COR-L47 (cell line): ENCODE measurements at regions not wholly inside any gene's neighbourhood (a gene's known extent, or its start where the extent isn't known, plus 50 kb on each side); places are given as distances from the start of the nearest gene placed in this dataset.

ENCODE experiments used
- DNase-seq: peaks from one replicate; lab custom pipeline; 2025; lab: John Stamatoyannopoulos, UW

DNA sequence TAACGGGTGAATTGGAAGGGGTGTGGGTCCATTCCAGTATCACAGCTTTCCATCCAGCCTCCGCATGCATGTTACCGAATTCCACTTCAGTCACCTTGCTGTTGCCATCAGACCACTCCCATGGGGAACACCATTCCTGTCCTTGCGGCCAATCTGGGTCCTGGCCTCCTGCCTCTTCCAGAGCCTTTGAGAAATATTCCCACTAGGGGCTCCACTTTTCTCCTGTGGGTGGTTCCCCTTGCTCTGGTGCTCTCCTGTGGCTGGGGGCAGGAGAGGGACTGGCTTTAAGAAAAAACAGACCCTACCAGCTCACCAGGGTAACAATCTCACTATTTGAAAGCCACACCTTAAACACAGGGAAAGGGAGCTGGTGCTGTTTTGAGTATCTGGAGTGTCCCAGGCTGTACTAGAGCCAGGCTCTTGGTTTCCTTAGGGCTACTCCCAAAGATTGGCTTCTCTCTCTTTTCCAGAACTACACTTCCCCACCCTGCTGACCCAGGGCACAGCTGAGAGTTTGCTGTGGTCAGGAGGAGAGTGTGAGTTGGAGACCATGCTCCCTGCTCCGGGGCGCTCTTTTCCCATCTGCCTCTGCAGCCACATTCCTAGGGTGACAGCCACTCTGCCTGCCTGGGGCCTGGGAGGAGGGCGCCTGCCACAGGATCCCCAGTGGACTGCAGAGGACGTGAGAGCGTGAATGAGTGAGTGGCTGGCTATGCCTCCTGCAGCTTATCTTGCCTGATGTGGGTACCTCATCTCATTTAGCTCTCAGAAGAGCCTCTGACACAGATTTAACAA lies 460.8 kb upstream of the HS6ST1 start:
- DNase-seq: no peak

DNA sequence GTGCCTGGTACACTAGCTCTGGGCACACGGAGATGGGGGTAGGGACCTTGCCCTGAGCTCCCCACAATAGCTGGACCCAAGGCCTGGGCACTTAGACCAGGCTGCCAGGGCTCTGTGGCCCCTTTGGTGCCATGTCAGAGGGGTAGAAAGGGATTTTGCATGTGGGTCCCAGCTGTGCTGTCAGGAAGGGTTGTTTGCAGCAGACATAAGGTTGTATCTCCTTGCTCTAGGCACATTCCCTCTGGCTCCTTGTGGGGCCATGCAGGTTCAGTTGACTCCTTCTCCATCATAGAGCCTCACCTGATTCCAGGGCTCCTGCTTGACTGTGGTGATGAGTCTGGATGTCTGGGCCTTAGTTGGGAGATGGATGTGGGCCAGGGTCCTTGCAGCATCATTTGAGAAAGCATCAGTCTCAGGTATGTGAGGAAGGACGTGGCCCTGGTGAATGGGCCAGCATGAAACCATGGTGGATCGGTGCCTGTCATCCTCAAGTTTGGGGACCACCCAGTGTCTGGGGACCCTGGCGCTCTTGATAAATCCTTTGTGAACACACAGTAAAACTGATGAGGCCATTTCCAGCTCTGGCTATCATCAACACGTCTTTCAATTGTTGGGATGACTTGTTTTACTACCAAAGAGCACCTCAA lies 461.9 kb upstream of the HS6ST1 start:
- no peak for DNase-seq

DNA sequence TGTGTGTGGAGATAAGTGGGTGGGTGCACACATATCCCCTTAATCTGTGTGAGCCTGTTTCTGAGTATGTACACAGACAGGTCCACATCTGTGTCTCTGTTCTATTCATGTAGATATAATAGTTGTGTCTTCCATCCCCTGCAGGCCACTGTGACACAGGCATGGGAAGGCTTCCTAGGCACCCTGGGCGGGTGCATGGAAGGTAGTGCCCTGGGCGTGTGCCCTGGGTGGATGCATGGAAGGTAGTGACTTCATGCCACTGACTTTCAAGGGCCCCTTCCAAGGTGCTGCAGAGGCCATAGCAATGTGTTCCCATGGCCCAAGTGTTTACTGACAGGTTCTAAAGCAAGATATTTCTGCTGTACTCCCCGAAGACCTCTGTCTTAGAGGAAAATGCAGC lies 462.5 kb upstream of the HS6ST1 start:
- DNase-seq: no peak

DNA sequence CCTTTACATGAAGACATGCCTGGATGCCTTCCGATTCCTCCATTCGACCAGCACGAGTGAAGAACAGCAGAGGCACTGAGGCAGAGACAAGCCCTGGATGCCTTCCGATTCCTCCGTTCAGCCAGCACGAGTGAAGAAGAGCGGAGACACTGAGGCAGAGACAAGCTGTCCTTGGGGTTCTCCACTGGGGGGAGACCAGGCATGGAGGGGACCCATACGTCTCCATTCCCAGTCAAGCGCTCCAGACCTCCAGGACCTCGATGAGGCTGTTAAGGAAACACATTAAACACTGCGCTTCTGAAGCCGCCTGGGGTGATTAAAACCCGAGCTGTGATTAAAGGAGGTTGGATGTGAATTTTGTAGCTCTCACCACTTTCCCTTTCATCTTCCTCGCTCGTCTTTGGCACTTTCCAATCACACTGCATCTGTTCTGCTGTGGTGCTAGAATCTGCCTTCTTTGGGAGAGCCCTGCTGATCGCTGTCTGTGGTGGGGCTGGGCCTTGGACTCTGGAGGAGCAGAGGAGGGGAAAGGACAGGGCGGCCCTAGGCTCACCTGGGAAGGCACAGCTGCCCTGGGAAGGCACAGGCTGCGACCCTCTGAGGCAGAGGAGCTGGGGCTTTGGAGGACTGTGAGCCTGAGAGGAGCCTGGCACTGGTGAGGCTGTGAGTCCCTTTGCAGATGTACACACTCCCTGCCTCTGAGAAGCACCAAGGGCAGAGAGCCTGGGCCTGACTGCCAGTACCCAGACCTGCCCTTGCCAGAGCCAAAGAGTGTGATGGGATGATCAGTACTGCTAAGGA lies 463.1 kb upstream of the HS6ST1 start:
- no peak for DNase-seq

DNA sequence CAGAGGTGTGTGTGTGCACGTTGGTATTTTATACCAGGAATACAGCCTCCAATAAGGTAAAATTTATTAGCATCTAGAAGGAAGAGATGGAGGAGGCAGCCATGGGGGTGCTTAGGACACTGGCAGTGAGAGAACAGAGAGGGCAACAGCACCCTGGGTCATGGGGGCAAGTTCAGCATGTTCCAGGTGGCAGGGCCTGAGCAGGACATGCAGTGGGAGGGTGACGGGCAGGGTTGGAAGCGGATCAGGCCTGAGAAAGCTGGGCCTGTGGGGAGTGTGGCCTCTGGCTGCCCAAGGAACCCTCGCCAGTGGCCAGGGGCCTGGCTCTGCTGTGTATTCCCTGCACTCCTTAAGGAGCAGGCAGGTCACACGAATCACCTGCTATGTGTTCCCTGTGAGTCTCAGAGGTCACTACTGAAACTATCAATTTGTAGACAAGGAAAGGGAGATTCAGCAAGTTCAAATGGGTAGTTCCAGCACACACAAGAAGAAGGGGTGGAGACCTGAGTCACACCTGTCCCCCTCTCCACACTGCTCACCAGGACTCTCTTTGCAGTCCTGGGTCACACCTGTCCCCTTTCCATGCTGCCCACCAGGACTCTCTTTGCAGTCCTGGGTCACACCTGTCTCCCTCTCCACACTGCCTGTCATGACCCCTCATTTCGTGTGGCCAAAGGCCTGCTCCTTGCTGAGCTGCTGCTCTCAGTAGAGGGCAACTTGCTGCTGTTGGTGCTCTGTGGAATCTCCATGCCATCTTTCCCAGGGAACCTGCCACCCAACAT lies 463.9 kb upstream of the HS6ST1 start:
- no peak for DNase-seq

DNA sequence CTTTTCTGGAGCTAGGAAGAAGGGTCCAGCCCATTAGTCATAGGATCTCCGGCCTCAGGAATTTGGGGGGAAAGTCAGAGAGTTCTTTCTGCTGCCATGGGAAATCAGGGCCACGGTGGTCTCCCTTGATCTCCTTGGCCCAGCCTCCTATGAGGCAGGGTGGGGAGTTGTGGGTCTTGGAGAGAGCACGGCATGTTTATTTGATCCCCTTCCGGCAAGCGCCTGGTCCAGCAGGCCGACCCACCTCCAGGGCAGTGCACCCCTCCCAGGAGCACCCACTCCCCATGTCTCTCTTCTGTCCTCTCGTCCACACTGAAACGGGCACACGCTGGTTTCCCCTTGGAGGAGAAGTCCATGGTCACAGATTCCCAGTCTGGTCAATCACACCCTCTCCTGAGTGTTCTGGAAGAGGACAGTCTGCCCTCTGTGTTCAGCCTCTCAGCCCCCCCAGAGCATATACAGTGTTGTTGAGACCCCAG lies 464.6 kb upstream of the HS6ST1 start:
- no peak for DNase-seq

DNA sequence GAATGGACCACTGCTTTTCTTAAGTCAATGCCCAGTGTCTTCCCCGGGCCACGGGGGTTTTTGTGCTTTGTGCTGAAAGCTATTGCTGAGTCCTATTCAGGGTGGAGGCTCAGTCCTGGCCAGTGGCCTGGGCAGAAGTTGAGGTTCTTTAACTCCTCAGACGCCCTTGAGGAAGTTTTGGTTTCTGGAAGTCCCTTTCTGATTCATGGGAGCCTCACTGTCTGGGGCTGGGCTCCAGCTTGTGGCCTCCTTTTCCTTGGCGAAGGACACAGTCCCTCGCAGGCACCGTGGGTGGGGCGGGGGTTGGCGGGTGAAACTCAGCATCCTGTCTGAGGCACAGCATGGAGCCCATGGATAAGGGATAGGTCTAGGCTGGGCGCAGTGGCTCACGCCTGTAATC lies 465.2 kb upstream of the HS6ST1 start:
- DNase-seq: no peak

DNA sequence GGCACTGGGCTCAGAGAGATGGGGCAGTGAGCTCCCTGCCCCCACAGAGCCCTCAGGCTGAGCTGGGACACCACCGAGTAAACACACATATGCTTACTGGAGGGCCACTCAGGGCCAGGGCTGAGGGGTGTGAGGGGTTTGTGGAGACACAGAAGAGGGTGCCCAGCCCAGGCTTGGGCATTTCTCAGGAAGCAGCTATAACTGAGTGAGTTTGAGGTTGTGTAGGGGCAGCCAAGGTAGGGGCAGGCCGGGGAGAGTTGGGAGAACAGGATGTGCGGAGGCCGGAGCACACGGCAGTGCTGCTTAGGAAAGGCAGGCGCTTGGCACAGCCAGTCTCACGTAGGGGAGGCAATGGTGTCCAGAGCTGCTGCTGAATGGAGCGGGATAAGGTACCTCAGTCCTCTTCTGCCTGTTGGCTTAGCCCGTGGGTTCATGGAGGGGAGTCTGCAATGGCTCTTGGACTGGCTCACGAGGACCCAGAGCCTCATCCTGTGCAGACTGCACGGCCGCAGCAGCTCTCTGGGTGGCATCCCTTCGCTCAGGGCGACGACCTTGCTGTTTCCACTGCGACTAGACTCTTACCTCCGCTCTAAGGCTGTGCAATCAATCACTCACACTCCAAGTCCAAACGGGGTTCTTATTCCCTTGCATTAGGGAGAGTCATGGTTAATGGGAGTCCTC lies 466.1 kb upstream of the HS6ST1 start:
- DNase-seq: no peak

DNA sequence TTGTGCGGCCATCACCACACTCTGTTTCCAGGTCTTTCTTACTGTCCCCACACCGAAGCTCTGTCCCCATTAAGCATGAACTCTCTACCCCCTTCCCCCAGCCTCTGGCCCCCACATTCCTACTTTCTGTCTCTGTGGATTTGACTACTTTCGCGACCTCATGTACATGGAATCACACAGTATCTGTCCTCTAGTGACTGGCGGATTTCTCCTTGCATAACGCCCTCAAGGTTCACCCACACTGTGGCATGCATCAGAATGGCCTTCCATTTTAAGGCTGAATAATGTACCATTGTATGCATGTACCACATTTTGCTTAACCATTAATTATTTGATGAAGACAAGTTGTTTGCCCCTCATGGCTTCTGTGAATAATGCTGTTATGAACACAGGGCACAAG lies 467.6 kb upstream of the HS6ST1 start:
- no peak for DNase-seq

DNA sequence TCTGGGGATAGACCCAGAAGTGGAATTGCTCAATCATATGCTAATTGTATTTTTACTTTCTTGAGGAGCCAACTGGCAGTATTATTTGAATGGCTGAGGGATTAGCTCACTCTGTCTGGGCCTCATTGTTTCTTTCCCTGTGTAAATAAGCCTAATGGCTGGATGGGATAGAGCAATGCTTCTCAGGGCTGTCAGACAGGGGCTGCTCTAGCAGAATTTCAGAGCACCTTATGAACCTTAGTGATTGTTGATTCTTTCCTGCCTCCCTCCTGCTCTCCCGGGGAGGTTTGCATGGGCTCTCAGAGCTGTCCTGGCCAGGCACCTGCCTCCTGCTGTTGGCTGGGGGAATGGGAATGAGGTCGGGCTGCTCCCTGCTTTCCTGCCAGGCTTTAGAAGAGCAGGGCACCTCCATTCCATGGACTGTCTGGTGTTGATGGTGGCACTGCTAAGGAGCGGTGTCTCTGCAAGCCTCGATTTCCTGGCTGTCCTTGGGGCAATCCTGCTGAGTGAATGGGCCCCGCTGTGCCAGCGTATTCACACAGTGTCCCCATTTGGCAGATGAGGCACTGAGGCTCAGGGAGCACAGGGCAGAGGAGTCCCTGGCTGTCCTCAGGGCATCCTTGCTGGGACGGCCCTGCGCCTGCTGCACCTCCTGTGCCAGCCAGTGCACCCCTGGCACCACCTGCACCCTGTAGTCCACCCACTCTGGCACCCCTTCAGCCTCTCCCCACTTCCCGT lies 468.2 kb upstream of the HS6ST1 start:
- DNase-seq: no peak

DNA sequence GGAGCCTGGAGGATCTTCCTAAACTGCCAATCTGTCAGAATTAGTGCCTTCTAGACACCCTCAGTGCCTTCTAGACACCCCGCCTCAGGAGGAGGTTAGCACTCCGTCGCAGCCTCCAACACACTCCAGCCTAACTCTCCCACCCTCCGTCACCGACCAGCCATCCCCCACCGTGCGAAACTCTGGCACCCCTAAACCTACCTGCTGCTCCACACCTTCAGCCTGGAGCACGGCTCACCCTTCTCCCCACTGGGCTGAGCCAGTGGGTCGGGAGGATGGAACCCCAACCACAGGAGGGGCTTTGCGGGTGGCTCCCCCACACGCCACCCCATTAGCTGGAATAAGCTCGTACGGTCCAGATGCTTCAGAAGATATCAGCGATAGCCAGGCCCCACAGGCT lies 468.9 kb upstream of the HS6ST1 start:
- no peak for DNase-seq

DNA sequence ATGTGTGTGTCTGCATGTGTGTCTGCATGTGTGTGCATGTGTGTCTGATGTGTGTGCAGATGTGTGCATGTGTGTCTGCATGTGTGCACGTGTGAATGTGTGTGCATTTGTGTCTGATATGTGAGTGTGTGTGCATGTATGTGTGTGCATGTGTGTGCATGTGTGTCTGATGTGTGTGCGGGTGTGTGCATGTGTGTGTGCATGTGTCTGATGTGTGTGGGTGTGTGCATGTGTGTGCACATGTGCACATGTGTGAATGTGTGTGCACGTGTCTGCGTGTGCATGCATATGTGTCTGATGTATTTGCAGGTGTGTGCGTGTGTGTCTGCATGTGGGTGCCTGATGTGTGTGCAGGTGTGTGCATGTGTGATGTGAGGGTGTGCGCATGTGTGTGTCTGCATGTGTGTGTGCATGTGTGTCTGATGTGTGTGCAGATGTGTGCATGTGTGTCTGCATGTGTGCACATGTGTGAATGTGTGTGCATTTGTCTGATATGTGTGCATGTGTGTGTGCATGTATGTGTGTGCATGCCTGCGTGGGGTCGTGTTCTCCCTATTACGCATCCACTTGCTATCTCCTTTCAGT lies 470.1 kb upstream of the HS6ST1 start:
- no peak for DNase-seq

DNA sequence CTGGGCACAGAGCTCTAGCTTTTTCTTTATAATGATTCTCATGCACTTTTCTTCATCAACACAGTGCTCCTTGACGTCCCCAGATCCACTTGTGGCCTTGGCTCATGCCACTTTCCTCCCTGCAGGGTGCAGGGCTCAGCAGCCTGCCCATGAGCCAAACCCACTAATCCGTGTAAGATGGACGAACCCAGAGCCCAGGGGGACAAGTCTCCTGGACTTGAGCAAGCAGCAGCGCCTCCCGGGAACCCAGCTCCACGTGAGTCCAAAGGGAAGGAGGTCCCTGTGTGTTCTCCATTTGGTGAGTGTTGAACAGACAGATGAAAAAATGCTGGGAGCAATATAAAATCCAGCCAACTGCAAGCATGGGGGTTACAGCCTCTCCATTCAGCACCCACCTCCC lies 470.6 kb upstream of the HS6ST1 start:
- DNase-seq: no peak

DNA sequence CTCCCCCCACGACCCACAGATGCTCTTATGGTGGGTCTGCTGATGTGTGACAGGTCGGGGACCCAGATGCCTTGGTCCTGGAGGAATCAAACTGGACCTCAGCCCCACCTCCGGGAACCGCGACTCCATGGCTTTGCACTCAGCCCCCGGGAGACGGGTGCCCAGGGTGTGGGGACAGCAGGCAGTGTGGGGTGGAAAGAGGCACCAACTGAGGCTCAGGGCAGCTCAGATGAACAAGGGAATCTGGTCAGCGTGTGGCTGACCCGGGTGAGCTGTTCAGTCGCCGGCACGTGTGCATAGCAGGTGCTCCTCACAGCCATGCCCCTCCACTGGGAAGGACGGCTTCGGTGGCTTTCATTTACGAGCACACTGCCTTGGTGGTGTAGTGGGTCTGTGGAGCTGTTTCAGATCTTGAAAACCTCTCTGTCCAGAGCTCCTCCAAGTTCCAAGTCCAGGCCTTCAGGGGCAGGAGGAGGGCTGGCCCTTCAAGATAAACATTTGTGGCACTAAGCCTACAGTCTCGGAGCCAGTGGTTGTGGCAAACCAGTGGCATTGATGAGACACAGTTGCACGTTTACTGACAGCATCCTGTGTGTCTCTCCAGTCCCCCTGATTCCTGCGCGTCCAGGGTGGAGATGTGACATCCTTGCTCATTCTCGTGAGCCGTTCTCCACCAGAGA lies 471.2 kb upstream of the HS6ST1 start:
- DNase-seq: no peak

DNA sequence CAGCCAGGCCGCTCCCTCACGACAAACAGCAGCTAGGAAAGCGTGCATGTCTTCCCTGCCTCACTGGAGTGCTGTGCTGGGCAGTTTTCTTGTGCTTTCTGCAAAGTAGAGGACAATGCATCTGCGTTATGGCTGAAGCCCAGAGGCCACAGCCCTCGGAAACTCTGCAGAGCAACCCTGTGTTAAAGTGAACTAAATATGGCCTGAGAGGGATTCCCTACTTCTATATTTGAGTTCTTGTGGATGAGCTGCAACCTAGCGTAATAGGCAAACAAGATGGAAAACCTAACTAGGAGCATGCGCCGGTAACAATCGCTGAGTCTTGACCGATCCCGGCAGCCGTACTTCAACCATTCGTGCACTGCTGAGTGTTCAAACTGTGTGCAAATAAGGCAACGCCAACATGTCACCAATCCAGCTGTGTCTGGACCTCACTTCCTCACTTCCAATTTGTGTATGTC lies 471.9 kb upstream of the HS6ST1 start:
- DNase-seq: no peak

DNA sequence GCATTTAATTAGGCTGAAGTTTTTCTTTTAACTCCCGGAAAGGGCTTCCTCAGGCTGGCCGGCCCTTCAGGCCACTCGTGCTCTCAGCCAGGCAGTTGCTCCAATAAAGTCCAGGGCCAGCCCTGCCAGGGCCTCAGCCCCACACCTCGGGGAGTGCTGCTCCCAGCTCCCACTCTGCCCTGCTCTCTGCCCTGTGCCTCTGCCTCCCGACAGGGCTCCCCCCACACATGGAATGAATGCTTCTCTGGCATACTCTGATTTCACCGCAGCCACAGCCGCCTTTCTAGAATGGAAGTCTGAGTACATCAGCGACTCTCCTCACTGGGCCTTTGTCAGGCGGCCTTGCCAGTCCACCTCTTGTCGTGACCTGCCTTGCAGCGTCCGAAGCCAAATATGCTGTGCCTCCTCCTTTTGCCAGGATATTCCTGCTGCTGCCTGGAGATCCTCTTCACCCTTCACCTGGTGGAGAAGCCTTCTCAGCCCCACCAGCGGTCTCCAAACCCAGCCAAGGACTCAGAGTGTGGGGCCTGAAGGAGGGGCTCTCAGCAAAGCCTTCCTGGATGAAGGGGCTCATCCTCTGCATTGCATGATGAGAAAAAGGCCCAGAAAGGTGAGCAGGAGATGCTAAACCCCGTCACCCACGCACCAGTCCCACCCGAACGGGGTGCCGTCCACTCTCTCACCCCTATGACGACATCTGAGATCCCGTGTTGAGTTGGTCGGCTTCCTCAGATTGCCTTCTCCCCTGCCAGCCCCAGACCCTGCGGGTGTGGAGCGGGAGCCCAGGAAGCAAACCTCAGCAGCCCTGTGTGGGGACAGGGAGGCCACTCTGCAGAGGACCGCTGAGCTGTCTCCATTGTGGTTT lies 472.7 kb upstream of the HS6ST1 start:
- DNase-seq: no peak

DNA sequence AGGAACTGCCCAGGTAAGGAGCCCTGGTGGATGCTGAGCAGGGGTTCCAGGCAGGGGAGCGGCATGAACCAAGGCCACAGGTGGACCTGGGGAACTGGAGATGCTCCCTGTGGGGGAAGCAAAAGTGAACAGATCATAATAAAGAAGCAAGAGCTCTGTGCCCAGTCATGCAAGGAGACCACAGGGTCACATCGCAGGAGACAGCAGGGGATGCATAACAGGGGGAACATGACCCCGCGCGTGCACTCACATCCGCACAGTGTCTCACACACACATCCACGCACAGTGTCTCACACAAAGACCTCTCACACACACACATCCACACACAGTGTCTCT lies 473.3 kb upstream of the HS6ST1 start:
- DNase-seq: no peak

DNA sequence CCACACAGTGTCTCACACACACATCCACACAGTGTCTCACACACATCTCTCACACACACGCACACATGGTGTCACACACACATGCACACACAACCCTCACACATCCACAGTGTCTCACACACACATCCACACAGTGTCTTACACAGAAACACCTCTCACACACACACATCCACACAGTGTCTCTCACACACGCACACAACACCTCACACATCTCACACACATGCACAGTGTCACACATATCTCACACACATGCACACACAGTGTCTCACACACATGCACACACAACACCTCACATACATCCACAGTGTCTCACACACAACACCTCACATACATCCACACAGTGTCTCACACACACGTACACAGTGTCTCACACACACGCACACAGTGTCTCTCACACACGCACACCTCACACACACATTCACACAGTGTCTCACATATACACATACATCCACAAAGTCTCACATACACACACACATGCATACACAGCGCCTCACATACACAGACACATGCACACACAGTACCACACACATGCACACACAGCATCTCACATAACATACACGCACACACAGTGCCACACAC lies 473.9 kb upstream of the HS6ST1 start:
- no peak for DNase-seq

DNA sequence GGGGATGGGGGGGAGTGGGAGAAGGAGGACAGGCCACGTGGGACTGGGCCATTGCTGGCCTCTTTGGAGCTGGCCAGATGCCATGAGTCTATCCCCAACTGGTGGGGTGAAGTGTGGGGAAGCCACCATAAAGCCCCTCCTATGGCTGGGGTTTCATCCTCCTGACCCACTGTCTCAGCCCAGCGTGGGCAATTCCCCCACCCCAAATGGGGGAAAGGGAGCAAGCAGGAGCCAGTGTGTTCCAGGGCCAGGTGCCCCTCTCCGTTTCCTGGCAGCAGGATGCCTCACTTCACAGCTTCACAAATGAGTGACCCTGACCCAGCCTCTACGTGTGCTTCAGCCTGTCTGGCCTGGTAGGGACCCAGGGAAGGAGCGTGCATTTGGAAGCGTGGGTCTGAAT lies 474.7 kb upstream of the HS6ST1 start:
- DNase-seq: no peak
